Pons (tissue), 1 donor: ENCODE measurements at regions not wholly inside any gene's neighbourhood (a gene's known extent, or its start where the extent isn't known, plus 50 kb on each side); places are given as distances from the start of the nearest gene placed in this dataset.

ENCODE experiments used
- DNase-seq: peaks from one replicate; pipeline ENCODE4 v3.0.0-alpha.2; 2016; ENCODE audit warnings: low spot score

- DNase-seq, result peak; percentile 41
These were observed 945.9 kb upstream of the CITED2 start for GRCh38 chr6:140320081-140321080.

GRCh38 chr6:140319209-140319608, 944.8 kb upstream of the CITED2 start:
- no peak for DNase-seq

- DNase-seq, result no peak
These were observed 944.0 kb upstream of the CITED2 start for GRCh38 chr6:140318408-140318807.

- no peak for DNase-seq
These were observed 943.5 kb upstream of the CITED2 start for GRCh38 chr6:140317950-140318349.

GRCh38 chr6:140316966-140317365, 942.5 kb upstream of the CITED2 start:
- no peak for DNase-seq

- no peak for DNase-seq
These were observed 940.2 kb upstream of the CITED2 start for GRCh38 chr6:140314682-140315081.

GRCh38 chr6:140311146-140311545, 936.7 kb upstream of the CITED2 start:
- no peak for DNase-seq

GRCh38 chr6:140303218-140303949, 928.9 kb upstream of the CITED2 start:
- no peak for DNase-seq

GRCh38 chr6:140300331-140300730, 925.9 kb upstream of the CITED2 start:
- no peak for DNase-seq

- no peak for DNase-seq
These were observed 914.7 kb upstream of the CITED2 start for GRCh38 chr6:140289186-140289585.

GRCh38 chr6:140285998-140286690, 911.7 kb upstream of the CITED2 start:
- no peak for DNase-seq

- no peak for DNase-seq
These were observed 911.0 kb upstream of the CITED2 start for GRCh38 chr6:140285471-140285870.

- no peak for DNase-seq
These were observed 910.4 kb upstream of the CITED2 start for GRCh38 chr6:140284871-140285270.

- no peak for DNase-seq
These were observed 908.7 kb upstream of the CITED2 start for GRCh38 chr6:140283197-140283596.

- no peak for DNase-seq
These were observed 907.3 kb upstream of the CITED2 start for GRCh38 chr6:140281767-140282166.

GRCh38 chr6:140281236-140281635, 906.8 kb upstream of the CITED2 start:
- no peak for DNase-seq

GRCh38 chr6:140276719-140277118, 902.3 kb upstream of the CITED2 start:
- DNase-seq, result no peak

- no peak for DNase-seq
These were observed 901.7 kb upstream of the CITED2 start for GRCh38 chr6:140276133-140276532.

GRCh38 chr6:140275725-140276124, 901.3 kb upstream of the CITED2 start:
- DNase-seq, result no peak

GRCh38 chr6:140274548-140274947, 900.1 kb upstream of the CITED2 start:
- DNase-seq, result no peak

- DNase-seq, result no peak
These were observed 897.4 kb upstream of the CITED2 start for GRCh38 chr6:140271759-140272377.

- DNase-seq, result no peak
These were observed 895.2 kb upstream of the CITED2 start for GRCh38 chr6:140269591-140270165.
